GM21526 (cell line): ENCODE measurements at regions not wholly inside any gene's neighbourhood (a gene's known extent, or its start where the extent isn't known, plus 50 kb on each side); places are given as distances from the start of the nearest gene placed in this dataset.

Experiments
- ATAC-seq: cut with Tn5 transposase; IDR thresholded peaks from one replicate; pipeline ENCODE4 v1.9.1; 2021; ENCODE audit warnings: moderate library complexity; ENCODE audit not compliant: unreplicated experiment, low FRiP score

DNA sequence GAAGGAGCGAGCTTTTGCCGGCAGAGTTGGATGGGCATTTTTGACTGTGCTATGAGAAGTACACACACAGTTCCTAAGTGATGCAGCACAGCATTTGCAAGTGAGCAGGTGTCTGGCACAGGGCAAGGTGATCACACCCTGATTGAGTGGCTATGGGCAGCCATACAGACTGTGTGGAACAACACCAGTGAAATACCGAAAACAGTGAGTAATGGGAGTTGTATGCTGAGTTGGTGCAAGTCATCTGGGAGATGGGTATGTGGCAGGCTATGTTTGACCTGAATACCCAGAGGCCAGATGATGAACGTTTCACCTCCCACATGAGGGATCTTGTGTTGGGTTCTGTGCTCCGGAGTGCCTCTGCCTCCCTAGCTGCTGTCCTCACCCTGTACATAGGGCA lies 53.5 kb upstream of the TIPARP start:
- no peak for ATAC-seq

DNA sequence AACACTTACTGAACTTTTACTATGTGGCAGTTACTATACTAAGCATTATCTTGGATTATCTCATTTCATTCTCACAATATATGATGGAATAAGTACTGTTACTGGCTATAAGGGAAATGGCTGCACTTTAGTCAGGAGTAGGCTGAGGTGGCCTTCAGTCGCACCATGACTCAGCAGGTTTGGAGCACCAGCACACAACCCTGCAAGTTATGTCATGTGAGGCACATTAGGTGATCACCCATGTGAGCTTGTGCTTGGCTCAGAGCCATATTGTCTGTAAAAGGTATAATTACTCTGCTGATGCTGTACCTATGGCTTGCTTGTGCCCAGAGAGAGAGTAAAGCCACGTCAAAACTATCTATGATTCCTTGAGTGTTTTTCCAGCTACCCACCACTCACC lies 54.1 kb upstream of the TIPARP start:
- no peak for ATAC-seq

DNA sequence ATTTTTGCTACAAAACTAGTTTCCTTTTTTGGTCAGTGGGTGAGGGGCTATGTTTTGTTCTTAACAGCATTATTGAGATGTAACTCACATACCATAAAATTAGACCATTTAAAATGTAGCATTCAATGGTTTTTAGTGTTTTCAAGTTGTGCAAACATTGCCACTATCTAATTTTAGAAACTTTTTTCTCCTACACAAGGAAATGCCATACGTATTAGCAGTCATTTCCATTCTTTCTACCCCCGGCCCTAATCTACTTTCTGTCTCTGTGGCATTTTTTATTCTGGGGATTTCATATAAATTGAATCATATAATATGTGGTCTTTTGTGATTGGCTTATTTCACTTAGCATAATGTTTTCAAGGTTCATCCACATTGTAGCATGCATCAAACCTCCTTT lies 55.0 kb upstream of the TIPARP start:
- no peak for ATAC-seq

DNA sequence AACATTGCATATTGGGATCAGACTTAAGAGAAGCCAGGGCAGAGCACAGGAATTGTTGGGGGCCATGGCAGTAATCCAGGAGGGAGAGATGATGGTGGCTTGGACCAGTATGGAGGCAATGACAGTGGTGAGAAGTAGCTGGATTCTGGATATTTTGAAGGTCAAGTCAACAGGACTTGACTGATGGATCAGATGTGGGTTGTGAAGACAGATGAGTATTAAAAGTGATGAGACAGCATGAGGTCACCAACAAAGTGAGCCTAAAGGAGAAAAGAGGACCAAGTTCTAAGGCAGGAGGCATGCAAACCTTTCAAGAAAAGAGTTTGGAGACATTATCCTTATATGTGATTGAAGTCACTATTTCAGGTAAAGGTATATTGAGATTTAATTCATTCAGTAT lies 56.6 kb upstream of the TIPARP start:
- ATAC-seq: no peak

DNA sequence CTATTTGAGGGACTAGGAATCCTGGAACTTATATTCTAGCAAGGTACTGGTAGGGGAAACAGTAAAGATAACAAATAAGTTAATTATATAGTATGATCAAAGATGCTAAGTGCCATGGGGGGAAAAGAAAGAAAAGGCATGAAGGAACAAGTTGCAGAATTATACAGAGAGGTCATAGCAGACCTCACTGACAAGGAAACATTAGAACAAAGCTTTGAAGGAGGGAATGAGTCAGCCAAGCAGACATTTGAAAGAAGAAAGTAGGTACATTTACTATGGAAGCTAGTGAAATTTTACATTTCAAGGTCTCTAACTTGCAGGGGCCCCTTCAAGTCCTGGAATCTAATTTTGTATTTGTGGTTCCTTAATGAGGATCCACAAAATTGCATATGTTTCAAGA lies 57.2 kb upstream of the TIPARP start:
- no peak for ATAC-seq

DNA sequence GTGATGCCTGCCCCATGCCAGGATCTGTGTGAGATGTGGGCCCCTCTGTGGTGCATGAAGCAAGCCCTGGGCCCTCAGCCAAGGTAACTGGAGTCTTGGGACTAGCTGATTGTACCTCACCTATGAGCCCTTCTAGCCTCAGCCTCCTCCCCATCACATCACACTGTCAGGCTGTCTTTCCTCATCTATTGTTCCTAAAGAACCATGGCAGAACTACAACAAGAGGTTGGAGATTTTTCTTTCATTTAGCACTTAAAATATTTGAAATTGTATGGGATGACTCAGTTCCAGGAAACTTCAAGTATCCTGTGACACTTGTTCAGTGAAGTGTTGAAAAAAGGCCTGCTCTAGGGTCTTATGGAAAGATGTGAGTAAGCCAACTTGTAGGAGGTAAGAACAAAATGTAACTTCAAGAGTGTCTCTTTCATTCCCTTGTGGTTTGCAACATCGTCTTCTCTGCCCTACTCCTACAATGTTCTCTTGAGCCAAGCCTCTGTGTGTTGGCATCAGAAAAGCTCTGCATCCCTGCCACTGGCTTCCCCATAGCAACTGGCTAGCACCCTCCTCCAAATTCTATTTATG lies 58.7 kb upstream of the TIPARP start:
- ATAC-seq: no peak

DNA sequence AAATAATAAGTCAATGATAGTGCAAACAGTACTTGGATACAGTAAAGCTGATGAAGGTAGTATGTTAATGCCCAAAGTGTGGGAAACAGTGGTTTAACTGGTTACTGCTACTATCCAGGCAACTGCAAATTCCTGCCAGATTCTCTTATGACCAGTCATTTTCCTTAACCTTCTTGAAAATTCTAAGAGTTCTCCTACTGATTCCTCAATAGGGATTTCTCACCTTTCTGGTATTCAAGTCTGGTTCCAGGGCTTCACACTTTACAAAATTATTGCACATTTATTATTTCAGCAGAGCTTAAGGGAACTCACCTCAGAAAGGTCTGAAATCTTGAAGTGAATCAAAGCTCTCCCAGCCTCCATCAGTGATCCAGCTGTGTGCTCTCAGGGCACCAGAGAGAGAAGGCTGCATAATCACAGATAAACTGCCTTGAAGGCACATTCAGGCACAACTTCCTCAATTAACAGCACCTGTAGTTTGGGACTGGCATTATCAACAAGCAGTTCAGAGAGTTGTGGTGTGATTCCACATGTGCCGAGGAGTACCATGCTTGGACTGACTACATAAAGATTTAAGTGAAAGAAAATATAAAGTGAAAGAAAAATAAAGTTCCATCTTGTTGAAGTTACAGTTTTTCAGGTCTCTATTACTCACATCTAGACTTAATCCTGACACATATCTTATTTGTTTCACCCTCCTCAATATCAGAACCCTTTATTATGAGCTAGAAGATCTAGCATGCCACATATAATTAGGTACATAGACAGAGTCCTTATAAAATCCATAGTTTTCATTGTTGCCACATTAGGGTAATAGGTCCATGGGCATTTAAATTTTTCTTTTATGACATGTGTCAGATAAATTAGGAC lies 59.5 kb upstream of the TIPARP start:
- no peak for ATAC-seq

DNA sequence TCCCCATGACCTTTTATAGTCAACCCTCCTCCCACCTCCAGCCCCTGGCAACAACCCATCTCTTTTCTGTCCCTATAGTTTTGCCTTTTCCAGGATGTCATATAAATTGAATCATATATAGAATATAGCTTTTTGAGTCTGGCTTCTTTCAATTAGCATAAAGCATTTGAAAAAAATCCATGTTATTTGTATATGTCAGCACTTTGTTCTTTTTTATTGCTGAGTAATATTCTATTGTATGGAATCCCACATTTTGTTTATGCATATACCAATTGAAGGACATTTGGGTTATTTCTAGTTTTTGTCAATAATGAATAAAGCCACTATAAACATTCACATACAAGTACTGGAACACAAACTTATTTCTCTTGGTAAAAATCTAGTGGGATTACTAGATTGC lies 58.0 kb upstream of the SSR3 start:
- ATAC-seq: no peak

DNA sequence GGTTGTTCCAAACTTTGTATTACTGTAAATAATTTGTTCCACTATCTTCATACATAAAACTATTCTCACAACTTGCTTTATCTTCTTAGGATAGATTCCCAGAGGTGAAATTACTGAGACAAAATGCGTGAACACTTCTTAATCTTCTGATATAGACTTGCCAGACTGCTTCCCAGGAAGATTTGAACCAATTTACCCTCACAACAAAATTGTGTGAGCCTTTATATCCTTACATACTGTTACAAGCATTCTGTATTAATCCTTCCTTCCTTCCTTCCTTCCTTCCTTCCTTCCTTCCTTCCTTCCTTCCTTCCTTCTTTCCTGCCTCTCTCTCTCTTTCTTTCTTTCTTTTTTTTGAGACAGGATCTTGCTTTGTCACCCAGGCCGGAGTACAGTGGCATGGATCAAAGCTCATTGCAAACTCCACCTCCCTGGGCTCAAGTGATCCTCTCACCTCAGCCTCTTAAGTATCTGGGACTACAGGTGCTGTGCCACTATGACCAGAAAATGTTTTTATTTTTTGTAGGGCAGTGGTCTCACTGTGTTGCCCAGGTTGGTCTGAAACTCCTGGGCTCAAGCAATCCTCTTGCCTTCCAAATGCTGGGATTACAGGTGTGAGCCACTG lies 57.1 kb upstream of the SSR3 start:
- no peak for ATAC-seq

DNA sequence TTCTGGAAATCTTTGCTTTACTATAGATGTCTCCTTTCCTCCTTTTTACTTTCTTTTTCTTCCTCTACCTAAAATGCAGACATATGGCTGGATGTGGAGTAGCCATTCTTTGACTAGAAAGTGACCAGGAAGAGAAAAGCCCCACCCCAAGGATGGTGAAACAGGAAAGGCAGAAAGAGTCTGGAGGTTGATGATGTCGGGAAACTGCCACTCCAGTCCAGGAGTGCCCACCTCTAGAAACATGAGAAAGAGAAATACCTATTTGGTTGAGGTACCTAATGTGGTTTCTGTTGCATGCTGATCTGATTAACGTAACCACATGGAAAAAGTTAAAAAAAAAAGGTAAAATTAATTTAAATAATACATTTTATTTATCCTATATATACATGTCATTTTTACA lies 55.2 kb upstream of the SSR3 start:
- ATAC-seq: no peak

DNA sequence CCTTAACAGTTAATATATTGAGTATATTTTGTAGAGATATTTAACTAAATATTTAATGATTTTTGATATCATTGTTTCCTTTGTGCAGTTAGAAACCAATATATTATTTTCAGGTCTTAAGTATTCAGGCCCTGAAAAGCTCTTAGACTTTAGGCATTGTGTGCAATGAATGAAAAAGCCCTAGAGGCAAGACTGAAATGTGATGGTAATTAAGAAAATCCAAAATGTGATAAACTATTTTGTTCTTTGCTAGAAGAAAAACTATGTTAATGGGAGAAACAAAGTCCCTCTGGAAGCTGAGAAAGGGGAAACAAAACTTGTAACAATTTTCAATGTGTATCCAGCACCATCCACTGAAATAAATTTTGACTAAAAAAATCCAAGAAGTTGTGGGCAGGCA lies 54.6 kb upstream of the SSR3 start:
- no peak for ATAC-seq

DNA sequence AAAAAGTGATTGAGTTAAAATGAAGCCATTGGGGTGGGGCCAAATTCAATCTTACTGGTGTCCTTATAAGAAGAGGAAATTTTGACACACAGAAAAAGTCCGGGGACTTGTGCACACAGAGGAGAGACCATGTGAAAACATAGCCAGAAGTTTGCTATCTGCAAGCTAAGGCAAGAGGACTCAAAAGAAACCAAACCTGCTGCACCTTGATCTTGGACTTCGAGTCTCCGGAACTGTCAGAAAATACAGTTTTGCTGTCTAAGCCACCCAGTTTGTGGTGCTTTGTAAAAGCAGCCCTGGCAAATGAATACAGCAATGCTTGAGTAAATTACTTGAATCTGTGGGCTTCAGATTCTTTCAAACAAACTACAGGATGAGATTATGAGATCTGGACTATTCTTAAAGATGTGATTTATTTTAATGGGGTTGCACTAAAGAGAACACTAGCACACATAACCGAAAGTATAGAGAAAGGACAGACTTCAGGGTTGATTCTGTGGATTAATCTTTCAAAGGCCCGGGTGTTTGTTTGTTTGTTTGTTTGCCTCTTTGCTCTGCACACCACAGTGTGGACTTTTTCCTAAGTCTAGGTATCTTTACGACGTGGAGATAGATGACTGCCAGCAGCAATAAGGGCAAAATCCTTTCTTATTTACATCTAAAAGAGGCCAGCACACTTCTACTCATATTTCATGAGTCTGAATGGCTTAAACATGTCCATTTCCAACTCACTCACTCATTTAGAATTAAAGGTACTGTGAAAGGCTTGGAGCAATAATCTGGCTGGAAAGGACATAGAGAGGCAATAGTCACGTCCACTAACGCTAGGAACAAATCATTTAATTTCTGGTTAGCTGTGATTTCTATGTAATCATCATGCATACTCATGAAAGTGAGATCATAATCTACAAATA lies 53.9 kb upstream of the SSR3 start:
- no peak for ATAC-seq

DNA sequence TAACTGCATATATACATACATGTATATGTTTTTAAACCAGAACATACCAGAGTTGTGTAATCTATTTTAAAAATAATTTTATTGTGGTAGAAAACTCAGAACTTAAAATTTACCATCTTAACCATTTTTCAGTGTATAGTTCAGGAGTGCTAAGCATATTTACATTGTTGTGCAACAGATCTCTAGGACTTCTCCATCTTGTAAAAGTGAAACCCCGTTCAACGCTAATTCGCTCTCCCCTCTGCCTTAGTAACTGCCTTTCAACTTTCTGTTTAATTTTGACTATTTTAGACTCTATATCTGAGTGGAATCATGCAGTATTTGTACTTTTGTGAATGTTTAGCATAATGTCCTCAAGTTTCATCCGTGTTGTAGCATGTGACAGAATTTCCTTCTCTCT lies 51.8 kb upstream of the SSR3 start:
- ATAC-seq: peak; percentile 51

DNA sequence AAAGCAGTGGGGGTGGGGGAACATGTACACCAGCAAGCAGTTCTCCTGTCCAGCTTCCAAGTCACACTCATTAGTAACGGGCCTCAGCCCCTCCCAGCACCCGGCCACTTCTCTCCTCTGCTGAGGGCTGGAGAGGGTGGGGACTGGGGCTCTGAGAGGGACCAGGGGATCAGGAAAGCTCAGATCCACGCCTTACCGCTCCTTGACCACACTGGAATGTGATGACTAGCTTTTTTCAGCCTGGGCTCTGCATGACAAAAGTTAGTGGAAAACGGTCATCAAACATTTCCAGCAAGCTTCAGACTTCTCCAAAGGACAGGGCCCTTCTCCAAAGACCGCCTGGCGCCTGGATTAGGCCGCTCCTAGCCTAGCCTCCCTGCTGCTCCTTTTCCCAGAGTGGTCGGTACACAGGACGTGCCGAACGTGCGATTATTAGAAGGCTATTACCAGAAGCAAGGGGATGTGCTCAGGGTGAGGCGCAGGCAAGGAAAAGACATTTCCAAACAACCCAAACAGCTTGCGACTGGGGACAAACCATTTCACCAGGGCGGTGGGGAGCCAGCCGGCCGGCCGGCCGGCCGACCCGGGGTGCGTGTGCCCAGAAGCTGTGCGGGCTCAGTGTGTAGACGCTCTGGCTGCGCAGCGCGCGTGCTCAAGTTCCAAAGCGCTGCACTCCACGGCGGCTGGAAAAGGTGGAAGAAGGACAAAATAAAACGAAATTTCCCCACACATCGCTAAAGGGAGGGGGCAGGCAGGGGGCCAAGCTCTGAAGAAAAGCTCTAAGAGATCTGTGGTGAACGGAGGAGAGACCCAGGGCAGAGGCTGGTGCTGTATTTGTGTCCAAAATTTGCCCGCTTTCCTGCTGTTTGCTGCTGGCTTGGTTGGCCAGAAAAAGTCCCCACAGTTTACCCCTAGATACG lies 51.0 kb upstream of the SSR3 start:
- ATAC-seq: no peak

DNA sequence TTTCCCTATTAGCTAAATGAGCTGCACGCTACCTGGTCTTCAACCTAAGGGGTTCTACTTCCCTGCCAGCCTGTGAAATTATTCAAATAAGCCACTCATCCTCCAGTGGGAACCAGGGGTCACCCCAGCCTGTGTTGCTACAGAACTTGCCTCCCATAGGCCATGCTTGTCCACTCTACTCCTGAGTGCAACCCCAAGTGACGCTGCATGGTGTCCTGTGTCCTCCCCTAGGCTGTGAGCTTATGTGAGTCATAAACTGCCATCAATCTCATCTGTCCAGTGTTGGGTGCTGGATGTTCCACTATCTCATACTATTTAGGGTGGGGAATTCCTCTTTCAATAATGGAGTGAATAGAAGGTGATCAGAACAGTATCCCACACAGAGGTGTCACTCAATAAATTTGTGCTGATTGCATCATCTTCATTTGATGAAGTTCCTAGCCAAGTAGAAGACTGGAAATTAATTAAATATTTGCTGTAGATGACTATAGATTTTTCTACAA lies 49.8 kb upstream of the SSR3 start:
- no peak for ATAC-seq
